ENCODE measurements at regions not wholly inside any gene's neighbourhood (a gene's known extent, or its start where the extent isn't known, plus 50 kb on each side); places are given as distances from the start of the nearest gene placed in this dataset.

DNA sequence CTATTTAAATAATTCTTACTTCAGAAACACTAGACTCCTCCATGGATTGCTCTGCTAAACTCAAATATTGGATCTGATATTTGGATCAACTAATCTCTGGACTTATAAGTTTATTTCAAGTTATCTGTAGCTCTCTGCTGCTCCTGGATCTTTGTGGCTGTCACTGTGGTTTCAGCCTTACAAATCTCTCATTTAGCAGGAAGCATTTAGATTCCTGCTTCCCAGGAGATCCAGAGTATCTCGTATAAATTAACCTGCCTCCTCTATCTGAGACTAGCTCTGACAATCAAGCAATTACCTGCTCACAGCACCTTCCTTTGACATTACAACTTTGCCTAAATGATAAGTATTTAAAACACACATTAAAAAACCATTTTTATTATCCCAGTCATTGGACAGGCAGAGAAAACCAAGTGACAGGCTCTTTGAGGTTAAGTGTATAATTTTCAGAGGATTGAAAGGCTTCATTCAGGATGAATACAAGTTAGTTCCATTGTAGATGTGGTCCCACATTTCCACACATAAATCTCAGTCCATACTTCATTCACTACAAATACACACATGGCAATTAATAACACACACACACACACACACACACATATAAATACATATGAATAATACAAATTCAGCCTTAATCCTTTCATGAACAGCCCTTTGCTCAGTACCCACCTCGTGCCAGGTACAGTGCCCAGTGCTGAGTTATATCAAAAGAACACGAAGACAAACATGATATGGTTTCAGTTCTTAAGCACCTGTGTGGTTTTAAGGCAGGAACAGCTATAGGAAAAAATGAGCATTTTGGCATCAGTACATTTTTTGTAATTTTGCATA, 55.5 kb upstream of the PLCB1 start:
- Histone ChIP-seq H4K5ac (ENCODE audit: insufficient read length, low read depth, low read length) (no peak overlapping the region), H3K18ac (ENCODE audit: extremely low read depth, low read length) (no peak overlapping the region), H2BK5ac (ENCODE audit: low read depth, low read length) (no peak overlapping the region), H3K27me3 (replicated peaks in 1 of 4; ENCODE audit: control insufficient read depth in 3 of 4, extremely low read depth in 1 of 4, insufficient read depth in 3 of 4, low read length in 3 of 4) (no peaks in the 10 kb centered on the region), H2BK20ac (ENCODE audit: low read length) (no peak overlapping the region), H3K4me1 (replicated peaks in 1 of 4; ENCODE audit: control insufficient read depth in 3 of 4, insufficient read depth in 4 of 4, low read length in 3 of 4) (peaks cover 0 to 4% (median 0%) of the 10 kb centered on the region in 4 experiments; a peak in 1 of 7 replicates), H2BK15ac (ENCODE audit: low read length) (no peak overlapping the region), H4K20me1 (replicated peaks in 1 of 2; ENCODE audit: control insufficient read depth in 1 of 2, insufficient read depth in 2 of 2, low read length in 2 of 2) (no peaks in the 10 kb centered on the region), H3K4me3 (ENCODE audit: extremely low read depth in 1 of 4, insufficient read depth in 2 of 4, low read depth in 3 of 4, low read length in 4 of 4) (no peak overlapping the region), H3K36me3 (ENCODE audit: control insufficient read depth in 2 of 4, insufficient read depth in 4 of 4, low read length in 3 of 4) (no peaks in the 10 kb centered on the region), H4K91ac (replicated peaks; ENCODE audit: insufficient read length, low read length) (no peak overlapping the region), H3K4me2 (ENCODE audit: insufficient read depth in 1 of 2, low read depth in 2 of 2, low read length in 2 of 2) (no peak overlapping the region), H2BK120ac (replicated peaks; ENCODE audit: low read depth, low read length) (no peak overlapping the region), H2AK5ac (ENCODE audit: low read depth, low read length) (no peak overlapping the region), H3K23me2 (ENCODE audit: low read depth, low read length) (no peaks in the 10 kb centered on the region; the same call in 1 of the 2 replicates), H3K79me2 (ENCODE audit: control insufficient read depth in 1 of 2, insufficient read depth in 2 of 2, low read length in 2 of 2) (no peaks in the 10 kb centered on the region), H2BK12ac (ENCODE audit: low read depth, low read length) (no peak overlapping the region), H3K9me3 (ENCODE audit: insufficient read depth in 2 of 2, low read depth in 1 of 2, low read length in 1 of 2) (no peaks in the 10 kb centered on the region), H3K79me1 (ENCODE audit: low read depth, low read length) (no peaks in the 10 kb centered on the region), H2AFZ (ENCODE audit: low read length) (no peak overlapping the region), H3K56ac (replicated peaks; ENCODE audit: insufficient read length, low read depth, low read length) (no peak overlapping the region), H3K14ac (ENCODE audit: insufficient read length) (no peak overlapping the region), H3K23ac (ENCODE audit: insufficient read length) (no peak overlapping the region), H3K4ac (replicated peaks; ENCODE audit: insufficient read length, low read depth, low read length) (no peak overlapping the region), H3K9ac (replicated peaks in 1 of 4; ENCODE audit: extremely low read depth in 1 of 4, low read depth in 3 of 4, low read length in 3 of 4) (no peak overlapping the region), H3K27ac (ENCODE audit: low read depth, low read length) (no peak overlapping the region), H4K8ac (ENCODE audit: extremely low read depth, insufficient read depth, low read length) (no peak overlapping the region)
- DNase-seq (ENCODE audit: low read depth in 1 of 2, low spot score in 2 of 2) = no peak
- ChIA-PET CTCF (ENCODE audit: partially characterized antibody) (interaction anchor here (0.7 to 1.6 kb wide), 3 partner anchors 23 to 653 kb away, joined by 3 to 4 read pairs (median 3); no protein-coding TSS in a partner anchor), POLR2A (ENCODE audit: partially characterized antibody) (no interaction called here)
- 95% methylated on average over 3 of the region's 3 CpGs; no CpG with 5 or more reads in 1 of the 2 experiments for WGBS, 2 experiments (ENCODE audit: extremely low coverage in 1 of 2, insufficient coverage in 1 of 2, insufficient read length in 1 of 2, insufficient replicate concordance in 2 of 2, low coverage in 1 of 2, low lambda C conversion rate in 2 of 2, missing lambda C conversion rate in 1 of 2)
- TF ChIP-seq SIRT6 (IDR thresholded peaks at IDR 0.05; ENCODE audit: low read length) = no peak
- no peak for TF ChIP-seq TAF7 (optimal IDR thresholded peaks at IDR 0.05; ENCODE audit: borderline replicate concordance, low read depth, low read length)
- TF ChIP-seq CHD1 (IDR thresholded peaks at IDR 0.05; ENCODE audit: low read depth, low read length) = no peak
- TF ChIP-seq HDAC2 (IDR thresholded peaks at IDR 0.05; ENCODE audit: borderline replicate concordance in 1 of 2, low read depth in 2 of 2, low read length in 2 of 2) = no peak
- no peak for TF ChIP-seq CHD2 (IDR thresholded peaks at IDR 0.05; ENCODE audit: low read length)
- TF ChIP-seq RFX5 (IDR thresholded peaks at IDR 0.05; ENCODE audit: borderline replicate concordance, low read depth, low read length) = no peak
- TF ChIP-seq BACH1 (IDR thresholded peaks at IDR 0.05; ENCODE audit: low read length) = no peak
- no peak for TF ChIP-seq POLR2AphosphoS5 (IDR thresholded peaks at IDR 0.05; ENCODE audit: low read depth, low read length)
- TF ChIP-seq KDM5A (IDR thresholded peaks at IDR 0.05; ENCODE audit: low read length) = no peak
- no peak for FAIRE-seq

Data from H1 (cell line).